Mucosa of descending colon (tissue), 3 donors: ENCODE measurements at regions not wholly inside any gene's neighbourhood (a gene's known extent, or its start where the extent isn't known, plus 50 kb on each side); places are given as distances from the start of the nearest gene placed in this dataset.

ENCODE experiments used
- ATAC-seq: fragments of 200-7000 bp; cut with Tn5 transposase; one replicate; pipeline ENCODE4 v1.9.1; 2020; ENCODE audit warnings: mild to moderate bottlenecking, moderate library complexity
- DNase-seq, 3 donors: peaks; one replicate each; pipeline ENCODE4 v3.0.0-alpha.2; 2020
- H3K36me3 ChIP-seq: fragments of 200-600 bp; one replicate; pipeline ENCODE4 v1.8.0; 2021; ENCODE audit warnings: low read depth, mild to moderate bottlenecking
- H3K4me1 ChIP-seq: fragments of 200-600 bp; one replicate; pipeline ENCODE4 v1.8.0; 2021; ENCODE audit warnings: low read depth, mild to moderate bottlenecking
- H3K4me3 ChIP-seq: fragments of 200-600 bp; one replicate; pipeline ENCODE4 v1.8.0; 2021; ENCODE audit warnings: mild to moderate bottlenecking
- H3K9me3 ChIP-seq: fragments of 200-600 bp; one replicate; pipeline ENCODE4 v1.8.0; 2021; ENCODE audit warnings: mild to moderate bottlenecking
- intact Hi-C, 2 donors: fragments of 100-400 bp; cut with DNase I in 1 of 2; cut with micrococcal nuclease in 1 of 2; formaldehyde crosslinking; loops; one replicate each; pipeline versions ENCODE4 v1.11.0 to v1.11.1; 2022; cut with DNase I, micrococcal nuclease
- TF ChIP-seq, protein P1 (sequence below): fragments of 200-600 bp; IDR thresholded peaks from one replicate; pipeline ENCODE4 v1.8.0; 2022; ENCODE audit warnings: antibody characterized with exemption, mild to moderate bottlenecking
- donor health status: DM: no; HTN: no; CAD: no; lungs with moderate emphysema.
- donor health status: DM: no; HTN: no; CAD: no.
- donor health status: DM: no; HTN: yes; CAD: no.

DNA sequence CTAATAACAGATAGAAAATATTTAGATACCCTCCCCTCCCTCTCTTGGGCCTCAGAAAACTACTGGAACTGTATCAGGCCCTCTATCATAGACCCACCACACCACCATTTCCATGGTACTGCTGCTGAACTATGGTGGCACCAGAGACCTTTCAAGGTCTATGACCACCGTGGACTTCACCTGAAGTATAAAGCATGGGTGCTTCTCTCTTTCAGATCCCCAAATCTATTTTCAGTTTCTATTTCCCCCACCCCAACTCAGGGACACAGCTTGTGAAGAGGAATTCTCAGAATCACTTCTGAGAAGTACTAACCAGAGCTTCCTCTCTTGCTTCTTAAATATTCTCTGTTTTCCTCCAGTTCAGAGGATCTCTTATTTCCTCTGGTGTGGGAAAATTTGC, 840.8 kb upstream of the HTR2C start:
- no peak for ATAC-seq
- H3K4me3 ChIP-seq: no peak overlapping the region
- TF ChIP-seq, protein P1, sequence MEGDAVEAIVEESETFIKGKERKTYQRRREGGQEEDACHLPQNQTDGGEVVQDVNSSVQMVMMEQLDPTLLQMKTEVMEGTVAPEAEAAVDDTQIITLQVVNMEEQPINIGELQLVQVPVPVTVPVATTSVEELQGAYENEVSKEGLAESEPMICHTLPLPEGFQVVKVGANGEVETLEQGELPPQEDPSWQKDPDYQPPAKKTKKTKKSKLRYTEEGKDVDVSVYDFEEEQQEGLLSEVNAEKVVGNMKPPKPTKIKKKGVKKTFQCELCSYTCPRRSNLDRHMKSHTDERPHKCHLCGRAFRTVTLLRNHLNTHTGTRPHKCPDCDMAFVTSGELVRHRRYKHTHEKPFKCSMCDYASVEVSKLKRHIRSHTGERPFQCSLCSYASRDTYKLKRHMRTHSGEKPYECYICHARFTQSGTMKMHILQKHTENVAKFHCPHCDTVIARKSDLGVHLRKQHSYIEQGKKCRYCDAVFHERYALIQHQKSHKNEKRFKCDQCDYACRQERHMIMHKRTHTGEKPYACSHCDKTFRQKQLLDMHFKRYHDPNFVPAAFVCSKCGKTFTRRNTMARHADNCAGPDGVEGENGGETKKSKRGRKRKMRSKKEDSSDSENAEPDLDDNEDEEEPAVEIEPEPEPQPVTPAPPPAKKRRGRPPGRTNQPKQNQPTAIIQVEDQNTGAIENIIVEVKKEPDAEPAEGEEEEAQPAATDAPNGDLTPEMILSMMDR: no peak
- no peaks in the 10 kb centered on the region for H3K9me3 ChIP-seq
- H3K36me3 ChIP-seq: no peaks in the 10 kb centered on the region
- H3K4me1 ChIP-seq: no peaks in the 10 kb centered on the region
- DNase-seq: no peak
- intact Hi-C loops: no loop called here

DNA sequence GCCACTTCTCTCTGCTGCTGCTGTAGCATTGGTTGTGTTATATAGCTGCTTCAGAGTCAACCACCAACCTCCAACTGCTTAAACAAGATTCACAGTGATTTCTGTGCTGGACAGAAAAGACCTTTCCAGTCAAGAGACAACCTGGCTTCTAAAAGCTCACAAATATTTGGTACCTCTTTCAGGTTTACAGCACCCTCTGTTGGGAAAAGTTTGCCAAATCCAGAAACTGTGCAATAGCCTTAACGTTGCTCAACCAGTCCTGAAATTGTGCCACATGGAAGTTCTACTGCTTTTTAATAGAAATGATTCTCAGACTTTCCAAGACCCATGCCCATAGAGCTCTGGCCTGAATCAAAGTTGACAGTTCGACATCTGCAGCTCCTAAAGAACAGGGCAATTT, 842.1 kb upstream of the HTR2C start:
- no peaks in the 10 kb centered on the region for H3K9me3 ChIP-seq
- DNase-seq (no peak), ATAC-seq (no peak)
- no peaks in the 10 kb centered on the region for H3K36me3 ChIP-seq
- no peak overlapping the region for H3K4me3 ChIP-seq
- TF ChIP-seq, protein P1: no peak
- intact Hi-C loops: no loop called here
- H3K4me1 ChIP-seq: no peaks in the 10 kb centered on the region

DNA sequence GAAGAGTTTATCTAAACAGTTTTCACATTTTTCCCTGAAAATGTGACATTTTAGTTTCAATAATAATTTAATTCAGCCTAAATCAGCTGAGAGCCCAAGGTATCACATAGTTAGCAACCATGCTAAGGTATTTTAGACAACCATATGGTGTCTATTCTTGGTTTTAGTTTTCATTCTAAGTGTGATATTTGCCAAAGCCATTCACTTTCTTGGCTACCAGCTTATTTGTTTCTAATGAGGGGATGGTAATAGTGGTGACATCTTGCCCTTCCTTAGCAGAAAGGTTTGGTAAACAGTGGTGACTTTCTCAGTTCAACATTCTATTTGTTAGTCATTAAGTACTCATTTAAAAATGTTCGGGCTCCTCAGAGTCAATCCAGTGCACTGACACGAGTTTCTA, 854.9 kb upstream of the HTR2C start:
- no peak for DNase-seq
- no peaks in the 10 kb centered on the region for H3K9me3 ChIP-seq
- H3K4me3 ChIP-seq: no peak overlapping the region
- TF ChIP-seq, protein P1: no peak
- H3K4me1 ChIP-seq: no peaks in the 10 kb centered on the region
- ATAC-seq: no peak
- intact Hi-C loops: no loop called here
- H3K36me3 ChIP-seq: no peaks in the 10 kb centered on the region

DNA sequence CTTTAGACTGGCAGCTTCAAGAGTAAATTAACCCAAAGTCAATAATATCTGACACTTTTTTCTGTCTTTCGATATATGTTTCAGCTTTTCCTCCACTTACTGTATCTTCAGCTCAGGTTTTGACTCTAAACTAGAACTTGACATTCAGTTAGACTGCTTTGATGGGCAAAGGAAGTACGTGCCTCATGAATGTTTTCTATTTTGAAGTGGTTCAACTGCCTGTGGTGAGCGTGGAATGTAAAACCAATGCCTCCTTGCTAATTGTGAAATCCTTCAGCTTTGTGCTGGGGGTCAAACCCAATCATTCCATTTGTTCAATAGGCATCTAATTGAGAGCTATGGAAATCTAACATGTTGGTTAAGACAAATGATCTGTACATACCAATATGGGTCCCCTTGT, 857.0 kb upstream of the HTR2C start:
- H3K4me3 ChIP-seq: no peak overlapping the region
- H3K9me3 ChIP-seq: no peaks in the 10 kb centered on the region
- ATAC-seq (no peak), DNase-seq (no peak)
- H3K4me1 ChIP-seq: no peaks in the 10 kb centered on the region
- H3K36me3 ChIP-seq: no peaks in the 10 kb centered on the region
- intact Hi-C loops: no loop called here
- TF ChIP-seq, protein P1: no peak

DNA sequence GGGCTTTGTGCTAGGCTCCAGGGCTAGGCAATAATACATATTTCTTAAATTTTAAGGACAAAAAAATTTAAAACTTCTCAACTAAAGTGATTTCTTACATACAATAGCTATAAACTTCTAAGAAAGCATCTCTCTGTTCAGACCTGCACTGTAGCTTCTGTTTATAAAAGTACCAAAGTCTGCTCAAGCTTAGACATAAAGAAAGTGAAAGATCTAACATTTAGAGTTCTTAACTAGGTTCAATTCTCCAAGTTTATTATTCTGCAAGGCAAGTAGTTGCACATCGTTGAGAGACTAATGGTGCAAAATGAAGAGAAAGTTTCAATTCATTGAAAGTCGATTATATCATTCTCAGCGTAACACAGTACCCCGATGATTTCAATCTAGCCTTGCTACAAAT, 857.4 kb upstream of the HTR2C start:
- Histone ChIP-seq H3K4me3 (no peak overlapping the region), H3K36me3 (no peaks in the 10 kb centered on the region), H3K4me1 (no peaks in the 10 kb centered on the region), H3K9me3 (no peaks in the 10 kb centered on the region)
- intact Hi-C loops: no loop called here
- no peak for DNase-seq
- TF ChIP-seq, protein P1: no peak
- ATAC-seq: no peak

DNA sequence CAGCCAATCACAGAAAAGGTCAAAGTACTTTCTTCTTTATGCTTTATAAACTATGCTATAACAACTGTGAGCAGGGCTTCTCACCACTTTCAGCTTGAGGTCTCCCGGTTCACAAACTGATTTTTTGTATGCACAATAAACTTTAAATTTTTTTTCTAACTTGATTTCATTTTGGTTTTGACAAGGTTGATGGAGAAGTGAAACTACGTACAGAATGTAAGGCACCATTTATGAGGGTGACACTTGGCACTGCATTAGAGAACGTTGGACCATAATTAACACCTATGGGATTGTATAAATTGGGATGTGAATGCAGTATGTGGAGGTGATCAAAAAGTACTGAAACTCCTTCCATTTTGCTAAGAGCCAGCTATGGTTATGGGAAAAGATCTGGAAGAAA, 857.9 kb upstream of the HTR2C start:
- ATAC-seq (no peak), DNase-seq (no peak)
- TF ChIP-seq, protein P1: no peak
- H3K4me1 ChIP-seq: no peaks in the 10 kb centered on the region
- H3K36me3 ChIP-seq: no peaks in the 10 kb centered on the region
- intact Hi-C loops: no loop called here
- H3K9me3 ChIP-seq: no peaks in the 10 kb centered on the region
- no peak overlapping the region for H3K4me3 ChIP-seq
